ENCODE measurements at regions not wholly inside any gene's neighbourhood (a gene's known extent, or its start where the extent isn't known, plus 50 kb on each side); places are given as distances from the start of the nearest gene placed in this dataset.

DNA sequence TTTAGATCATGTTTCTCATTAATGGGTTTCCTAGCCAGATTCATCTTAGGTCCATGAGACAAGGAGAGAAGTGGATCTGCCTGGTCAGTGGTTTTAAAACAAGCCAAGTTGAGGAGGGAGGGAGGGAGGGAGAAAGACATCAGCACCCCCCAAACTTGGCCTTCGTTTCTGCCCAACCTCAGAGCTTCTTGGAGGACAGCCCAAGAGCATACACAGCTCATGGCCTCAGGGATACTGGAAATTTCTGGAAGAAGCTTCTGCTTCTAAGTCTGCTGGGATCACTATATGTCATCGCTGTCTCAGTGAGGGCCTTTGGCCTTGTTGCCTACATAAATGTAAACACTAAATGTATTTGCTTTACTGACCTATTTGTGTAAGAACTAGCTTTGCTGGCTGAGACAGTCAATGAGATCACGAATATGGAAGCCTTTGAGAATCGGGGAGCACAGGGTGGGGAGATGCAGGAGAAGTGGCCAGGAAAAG, 375.1 kb downstream of the BUD13 start (continued):
- TF ChIP-seq ZNF407 (CRISPR knock-in tag; IDR thresholded peaks at IDR 0.05; ENCODE audit: not compliant biosample characterization): no peak
- TF ChIP-seq, protein P1, sequence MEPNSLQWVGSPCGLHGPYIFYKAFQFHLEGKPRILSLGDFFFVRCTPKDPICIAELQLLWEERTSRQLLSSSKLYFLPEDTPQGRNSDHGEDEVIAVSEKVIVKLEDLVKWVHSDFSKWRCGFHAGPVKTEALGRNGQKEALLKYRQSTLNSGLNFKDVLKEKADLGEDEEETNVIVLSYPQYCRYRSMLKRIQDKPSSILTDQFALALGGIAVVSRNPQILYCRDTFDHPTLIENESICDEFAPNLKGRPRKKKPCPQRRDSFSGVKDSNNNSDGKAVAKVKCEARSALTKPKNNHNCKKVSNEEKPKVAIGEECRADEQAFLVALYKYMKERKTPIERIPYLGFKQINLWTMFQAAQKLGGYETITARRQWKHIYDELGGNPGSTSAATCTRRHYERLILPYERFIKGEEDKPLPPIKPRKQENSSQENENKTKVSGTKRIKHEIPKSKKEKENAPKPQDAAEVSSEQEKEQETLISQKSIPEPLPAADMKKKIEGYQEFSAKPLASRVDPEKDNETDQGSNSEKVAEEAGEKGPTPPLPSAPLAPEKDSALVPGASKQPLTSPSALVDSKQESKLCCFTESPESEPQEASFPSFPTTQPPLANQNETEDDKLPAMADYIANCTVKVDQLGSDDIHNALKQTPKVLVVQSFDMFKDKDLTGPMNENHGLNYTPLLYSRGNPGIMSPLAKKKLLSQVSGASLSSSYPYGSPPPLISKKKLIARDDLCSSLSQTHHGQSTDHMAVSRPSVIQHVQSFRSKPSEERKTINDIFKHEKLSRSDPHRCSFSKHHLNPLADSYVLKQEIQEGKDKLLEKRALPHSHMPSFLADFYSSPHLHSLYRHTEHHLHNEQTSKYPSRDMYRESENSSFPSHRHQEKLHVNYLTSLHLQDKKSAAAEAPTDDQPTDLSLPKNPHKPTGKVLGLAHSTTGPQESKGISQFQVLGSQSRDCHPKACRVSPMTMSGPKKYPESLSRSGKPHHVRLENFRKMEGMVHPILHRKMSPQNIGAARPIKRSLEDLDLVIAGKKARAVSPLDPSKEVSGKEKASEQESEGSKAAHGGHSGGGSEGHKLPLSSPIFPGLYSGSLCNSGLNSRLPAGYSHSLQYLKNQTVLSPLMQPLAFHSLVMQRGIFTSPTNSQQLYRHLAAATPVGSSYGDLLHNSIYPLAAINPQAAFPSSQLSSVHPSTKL (CRISPR knock-in tag; IDR thresholded peaks at IDR 0.05): peak; percentile 85
- no peak for TF ChIP-seq TEAD3 (CRISPR knock-in tag; optimal IDR thresholded peaks at IDR 0.05; ENCODE audit: borderline replicate concordance)
- TF ChIP-seq SSRP1 (CRISPR knock-in tag; IDR thresholded peaks at IDR 0.05): no peak
- TF ChIP-seq XBP1 (CRISPR knock-in tag; IDR thresholded peaks at IDR 0.05): no peak
- no peak for TF ChIP-seq AHR (CRISPR knock-in tag; IDR thresholded peaks at IDR 0.05)
- TF ChIP-seq JDP2 (CRISPR knock-in tag; IDR thresholded peaks at IDR 0.05; ENCODE audit: borderline replicate concordance): no peak
- no peak for TF ChIP-seq PAX8 (CRISPR knock-in tag; IDR thresholded peaks at IDR 0.05; ENCODE audit: borderline replicate concordance)
- no peak for TF ChIP-seq ZNF879 (CRISPR knock-in tag; IDR thresholded peaks at IDR 0.05)
- TF ChIP-seq ZSCAN20 (CRISPR knock-in tag; IDR thresholded peaks at IDR 0.05; ENCODE audit: borderline replicate concordance): no peak
- TF ChIP-seq PLSCR1 (CRISPR knock-in tag; IDR thresholded peaks at IDR 0.05; ENCODE audit: borderline replicate concordance): no peak
- TF ChIP-seq ZSCAN30 (CRISPR knock-in tag; IDR thresholded peaks at IDR 0.05): no peak
- no peak for TF ChIP-seq ZNF350 (CRISPR knock-in tag; IDR thresholded peaks at IDR 0.05; ENCODE audit: borderline replicate concordance, low read depth)
- no peak for TF ChIP-seq ZSCAN29 (CRISPR knock-in tag; conservative IDR thresholded peaks at IDR 0.05)
- no peak for TF ChIP-seq ZNF329 (CRISPR knock-in tag; IDR thresholded peaks at IDR 0.05; ENCODE audit: low read depth)
- no peak for TF ChIP-seq FIP1L1 (IDR thresholded peaks at IDR 0.05; ENCODE audit: borderline replicate concordance, insufficient read depth, low read depth, low read length)
- TF ChIP-seq CHD2 (IDR thresholded peaks at IDR 0.05; ENCODE audit: low read depth, low read length): no peak
- TF ChIP-seq CC2D1A (CRISPR knock-in tag; IDR thresholded peaks at IDR 0.05): no peak
- TF ChIP-seq TBX2 (CRISPR knock-in tag; IDR thresholded peaks at IDR 0.05; ENCODE audit: borderline replicate concordance): no peak
- TF ChIP-seq FOXK2 (IDR thresholded peaks at IDR 0.05): no peak

Measured in HepG2 (cell line).